Germinal center (tissue), 1 donor: ENCODE measurements at regions not wholly inside any gene's neighbourhood (a gene's known extent, or its start where the extent isn't known, plus 50 kb on each side); places are given as distances from the start of the nearest gene placed in this dataset.

Experiments
- DNase-seq: peaks from one replicate; pipeline ENCODE4 v3.0.0; 2012; ENCODE audit warnings: mixed read lengths, low spot score

GRCh38 chr5:66306105-66306843 lies 162.2 kb downstream of the SREK1 start:
- peak; percentile 61 for DNase-seq

GRCh38 chr5:66306844-66307315 lies 162.8 kb downstream of the SREK1 start:
- no peak for DNase-seq

- DNase-seq = peak; percentile 58
Measured at GRCh38 chr5:66307647-66308241, 163.6 kb downstream of the SREK1 start.

GRCh38 chr5:66312266-66312665 lies 168.2 kb downstream of the SREK1 start:
- no peak for DNase-seq

GRCh38 chr5:66315784-66316183 lies 171.7 kb downstream of the SREK1 start:
- no peak for DNase-seq

GRCh38 chr5:66322786-66323528 lies 178.9 kb downstream of the SREK1 start:
- DNase-seq = no peak

GRCh38 chr5:66323529-66323895 lies 179.4 kb downstream of the SREK1 start:
- no peak for DNase-seq

GRCh38 chr5:66324357-66324756 lies 180.3 kb downstream of the SREK1 start:
- no peak for DNase-seq

GRCh38 chr5:66326276-66326675 lies 182.2 kb downstream of the SREK1 start:
- no peak for DNase-seq

GRCh38 chr5:66327008-66327407 lies 182.9 kb downstream of the SREK1 start:
- no peak for DNase-seq

- DNase-seq = no peak
Measured at GRCh38 chr5:66329078-66329477, 185.0 kb downstream of the SREK1 start.

GRCh38 chr5:66333192-66333591 lies 189.1 kb downstream of the SREK1 start:
- DNase-seq = no peak

GRCh38 chr5:66337626-66338226 lies 193.6 kb downstream of the SREK1 start:
- DNase-seq = no peak

GRCh38 chr5:66338828-66339227 lies 194.7 kb downstream of the SREK1 start:
- no peak for DNase-seq

GRCh38 chr5:66339896-66340295 lies 195.8 kb downstream of the SREK1 start:
- no peak for DNase-seq

GRCh38 chr5:66340786-66341185 lies 196.7 kb downstream of the SREK1 start:
- DNase-seq = no peak

GRCh38 chr5:66342341-66342880 lies 198.3 kb downstream of the SREK1 start:
- DNase-seq = no peak

- DNase-seq = no peak
Measured at GRCh38 chr5:66343370-66344071, 199.4 kb downstream of the SREK1 start.

- DNase-seq = no peak
Measured at GRCh38 chr5:66344544-66344943, 200.4 kb downstream of the SREK1 start.

- no peak for DNase-seq
Measured at GRCh38 chr5:66345281-66345680, 201.2 kb downstream of the SREK1 start.

GRCh38 chr5:66346869-66347268 lies 202.8 kb downstream of the SREK1 start:
- DNase-seq = no peak
